ENCODE measurements at regions not wholly inside any gene's neighbourhood (a gene's known extent, or its start where the extent isn't known, plus 50 kb on each side); places are given as distances from the start of the nearest gene placed in this dataset.

DNA sequence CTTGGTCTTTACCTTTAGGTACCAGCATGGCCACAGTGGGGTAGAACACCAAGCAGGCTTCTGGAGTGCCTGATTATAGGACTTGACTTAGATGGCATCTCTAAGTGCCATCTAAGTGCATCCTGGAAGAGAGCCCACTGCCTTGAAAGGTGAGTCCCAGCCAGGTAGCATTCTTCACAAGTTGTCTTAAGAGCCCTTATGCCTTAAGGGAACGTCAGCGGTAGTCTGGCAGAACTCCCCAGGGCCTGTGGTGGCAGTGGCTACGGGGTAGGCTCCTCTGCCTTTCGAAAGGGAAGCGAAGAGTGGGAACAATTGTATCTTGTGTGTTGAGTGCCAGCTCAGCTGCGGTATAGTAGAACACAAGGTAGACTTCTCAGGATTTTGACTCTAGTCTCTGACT lies 549.0 kb downstream of the HS3ST4 start:
- TF ChIP-seq, protein P1, sequence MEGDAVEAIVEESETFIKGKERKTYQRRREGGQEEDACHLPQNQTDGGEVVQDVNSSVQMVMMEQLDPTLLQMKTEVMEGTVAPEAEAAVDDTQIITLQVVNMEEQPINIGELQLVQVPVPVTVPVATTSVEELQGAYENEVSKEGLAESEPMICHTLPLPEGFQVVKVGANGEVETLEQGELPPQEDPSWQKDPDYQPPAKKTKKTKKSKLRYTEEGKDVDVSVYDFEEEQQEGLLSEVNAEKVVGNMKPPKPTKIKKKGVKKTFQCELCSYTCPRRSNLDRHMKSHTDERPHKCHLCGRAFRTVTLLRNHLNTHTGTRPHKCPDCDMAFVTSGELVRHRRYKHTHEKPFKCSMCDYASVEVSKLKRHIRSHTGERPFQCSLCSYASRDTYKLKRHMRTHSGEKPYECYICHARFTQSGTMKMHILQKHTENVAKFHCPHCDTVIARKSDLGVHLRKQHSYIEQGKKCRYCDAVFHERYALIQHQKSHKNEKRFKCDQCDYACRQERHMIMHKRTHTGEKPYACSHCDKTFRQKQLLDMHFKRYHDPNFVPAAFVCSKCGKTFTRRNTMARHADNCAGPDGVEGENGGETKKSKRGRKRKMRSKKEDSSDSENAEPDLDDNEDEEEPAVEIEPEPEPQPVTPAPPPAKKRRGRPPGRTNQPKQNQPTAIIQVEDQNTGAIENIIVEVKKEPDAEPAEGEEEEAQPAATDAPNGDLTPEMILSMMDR (IDR thresholded peaks at IDR 0.05; ENCODE audit: extremely low read depth, insufficient read depth, missing control alignments) = no peak
- DNase-seq (ENCODE audit: low spot score) = no peak
- in situ Hi-C loops (cut with MboI; ENCODE audit: low pct_unique_long_range_greater_than_20kb, low sequenced_read_pairs, unreplicated experiment) = no loop called here

DNA sequence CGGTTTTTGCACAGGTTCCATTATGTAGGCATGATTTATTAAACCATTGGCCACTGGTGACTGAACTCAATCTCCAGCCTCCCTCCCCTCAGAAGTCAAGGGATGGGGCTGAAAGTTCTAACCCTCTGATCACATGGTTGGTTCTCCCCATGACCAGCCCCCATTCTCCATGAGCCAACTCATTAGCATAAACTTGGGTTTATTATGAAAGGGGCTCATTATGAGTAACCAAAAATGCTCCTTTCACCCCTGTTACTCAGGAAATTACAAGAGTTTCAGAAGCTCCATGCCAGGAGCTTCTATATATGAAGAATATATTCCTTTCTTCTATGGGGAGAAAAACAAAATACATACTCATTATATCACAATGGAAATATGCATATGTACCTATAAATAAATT lies 555.3 kb downstream of the HS3ST4 start:
- TF ChIP-seq, protein P1 (IDR thresholded peaks at IDR 0.05; ENCODE audit: extremely low read depth, insufficient read depth, missing control alignments) = no peak
- no peak for DNase-seq (ENCODE audit: low spot score)
- in situ Hi-C loops (cut with MboI; ENCODE audit: low pct_unique_long_range_greater_than_20kb, low sequenced_read_pairs, unreplicated experiment) = no loop called here

DNA sequence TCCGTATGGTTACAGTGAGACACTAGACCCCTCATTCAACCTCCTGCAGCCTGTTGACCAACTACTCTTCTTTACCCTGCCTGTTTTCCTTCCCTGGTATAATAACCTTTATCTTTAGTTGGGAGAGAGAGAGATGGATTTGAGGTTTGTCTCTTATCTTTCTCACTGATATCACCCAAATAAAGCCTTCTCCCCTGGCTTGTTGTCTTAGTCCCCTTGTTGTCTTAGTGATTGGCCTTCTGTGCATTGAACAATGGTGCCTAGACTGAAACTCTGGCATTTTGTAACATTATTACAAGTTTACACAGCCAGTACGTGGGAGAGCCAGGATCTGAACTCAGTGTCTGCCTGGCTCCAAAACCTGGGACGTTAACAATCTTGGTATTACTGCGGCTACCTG lies 560.8 kb downstream of the HS3ST4 start:
- in situ Hi-C loops (cut with MboI; ENCODE audit: low pct_unique_long_range_greater_than_20kb, low sequenced_read_pairs, unreplicated experiment) = no loop called here
- TF ChIP-seq, protein P1 (IDR thresholded peaks at IDR 0.05; ENCODE audit: extremely low read depth, insufficient read depth, missing control alignments) = no peak
- no peak for DNase-seq (ENCODE audit: low spot score)

DNA sequence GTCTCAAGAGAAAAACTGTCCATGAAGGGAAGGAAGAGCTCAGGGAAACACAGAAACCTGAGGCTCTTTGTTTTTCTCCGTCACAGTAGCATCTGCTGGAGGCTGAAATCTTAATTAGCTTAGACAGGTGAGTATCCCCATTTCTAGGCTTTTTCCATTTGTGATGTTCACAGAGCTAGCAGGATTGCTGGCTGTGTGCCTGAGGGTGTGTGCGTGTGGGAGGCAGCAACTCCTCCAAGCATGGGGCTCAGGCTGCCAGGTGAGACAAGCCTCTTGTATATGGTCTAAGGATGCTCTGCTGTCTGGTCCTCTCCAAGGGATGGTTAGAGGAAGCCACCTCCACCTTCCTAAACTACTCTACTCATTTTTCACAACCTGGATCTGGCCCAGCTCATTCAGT lies 569.9 kb downstream of the HS3ST4 start:
- in situ Hi-C loops (cut with MboI; ENCODE audit: low pct_unique_long_range_greater_than_20kb, low sequenced_read_pairs, unreplicated experiment) = no loop called here
- no peak for DNase-seq (ENCODE audit: low spot score)
- TF ChIP-seq, protein P1 (IDR thresholded peaks at IDR 0.05; ENCODE audit: extremely low read depth, insufficient read depth, missing control alignments) = no peak

DNA sequence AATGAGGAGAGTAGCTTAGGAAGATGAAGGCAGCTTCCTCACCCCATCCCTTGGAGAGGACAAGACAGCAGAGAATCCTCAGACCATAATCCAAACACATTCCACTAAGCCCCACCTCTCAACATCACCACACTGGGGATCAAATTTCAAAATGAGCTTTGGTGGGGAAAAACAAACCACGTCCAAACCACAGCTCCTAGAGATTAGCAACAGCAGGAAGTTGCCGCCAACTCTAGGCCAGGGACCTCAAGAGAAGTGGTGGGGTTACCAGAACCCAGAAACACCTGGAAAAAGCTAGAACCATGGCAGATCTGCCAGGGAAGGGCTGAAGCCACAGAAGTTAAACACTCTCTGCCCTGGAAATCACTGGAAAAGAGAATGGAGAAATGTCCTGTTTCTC lies 571.6 kb downstream of the HS3ST4 start:
- TF ChIP-seq, protein P1 (IDR thresholded peaks at IDR 0.05; ENCODE audit: extremely low read depth, insufficient read depth, missing control alignments) = no peak
- in situ Hi-C loops (cut with MboI; ENCODE audit: low pct_unique_long_range_greater_than_20kb, low sequenced_read_pairs, unreplicated experiment) = no loop called here
- DNase-seq (ENCODE audit: low spot score) = no peak

DNA sequence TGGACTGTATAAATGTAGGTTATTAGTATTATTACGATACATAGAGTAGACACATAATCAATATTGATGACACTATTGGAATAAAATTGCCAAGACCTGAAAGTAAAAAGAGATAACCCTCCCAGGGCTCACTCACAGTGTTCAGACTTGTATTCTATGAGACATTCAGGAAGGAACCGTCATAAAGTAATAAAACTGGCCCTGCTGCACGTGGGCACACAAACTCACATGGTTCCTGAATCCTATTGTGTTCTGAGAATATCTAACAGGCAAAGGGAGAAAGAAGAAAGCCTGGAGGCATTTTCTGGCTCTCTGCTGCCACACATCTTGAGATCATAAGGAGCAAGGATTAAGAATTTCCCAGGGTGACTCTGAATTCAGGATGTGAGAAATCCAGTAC lies 575.9 kb downstream of the HS3ST4 start:
- no peak for DNase-seq (ENCODE audit: low spot score)
- in situ Hi-C loops (cut with MboI; ENCODE audit: low pct_unique_long_range_greater_than_20kb, low sequenced_read_pairs, unreplicated experiment) = no loop called here

More for the DNA sequence above, 575.9 kb downstream of the HS3ST4 start:
- TF ChIP-seq, protein P1 (IDR thresholded peaks at IDR 0.05; ENCODE audit: extremely low read depth, insufficient read depth, missing control alignments) = no peak

Measured in GM13977 (cell line).